ENCODE measurements at regions not wholly inside any gene's neighbourhood (a gene's known extent, or its start where the extent isn't known, plus 50 kb on each side); places are given as distances from the start of the nearest gene placed in this dataset.

- no peak overlapping the region for H3K4me2 ChIP-seq (ENCODE audit: control insufficient read depth, insufficient read depth)
- no peaks in the 10 kb centered on the region for H3K79me2 ChIP-seq (ENCODE audit: control insufficient read depth, insufficient read depth, low read length)
Observed at GRCh38 chr1:29436181-29436785, 200.0 kb downstream of the PTPRU start.

GRCh38 chr1:29433830-29434229 is 197.5 kb downstream of the PTPRU start:
- no peaks in the 10 kb centered on the region; the same call in 2 of the 3 replicates for H3K9me3 ChIP-seq (replicated peaks; ENCODE audit: control insufficient read depth, insufficient read depth, low read length)
- ChIA-PET RAD21 (ENCODE audit: unreplicated experiment) (no interaction called here), CTCF (no interaction called here), SMC1A (ENCODE audit: uncharacterized antibody, unreplicated experiment) (no interaction called here), POLR2A (no interaction called here)
- no peak overlapping the region for H3K9ac ChIP-seq (ENCODE audit: control insufficient read depth, insufficient read depth, low read length)
- DNase-seq (ENCODE audit: low read depth, low spot score) (no peak), ATAC-seq (no peak), FAIRE-seq (no peak)
- BruUV-seq (replicated peaks): no TSS peak
- no peaks in the 10 kb centered on the region for H3K79me2 ChIP-seq (ENCODE audit: control insufficient read depth, insufficient read depth, low read length)
- intact Hi-C loops (cut with micrococcal nuclease; ENCODE audit: unreplicated experiment): no loop called here
- no peak overlapping the region for H3K4me2 ChIP-seq (ENCODE audit: control insufficient read depth, insufficient read depth)
- in situ Hi-C loops (cut with MboI): no loop called here
- H3K4me1 ChIP-seq (ENCODE audit: control insufficient read depth, insufficient read depth, low read length): no peaks in the 10 kb centered on the region
- no peaks in the 10 kb centered on the region for H3K36me3 ChIP-seq (ENCODE audit: control insufficient read depth in 2 of 2, insufficient read depth in 2 of 2, low read length in 1 of 2)
- H3K27ac ChIP-seq (ENCODE audit: control insufficient read depth, insufficient read depth): no peak overlapping the region
- no peak overlapping the region for H3K4me3 ChIP-seq
- no peaks in the 10 kb centered on the region for H4K20me1 ChIP-seq (ENCODE audit: control insufficient read depth, insufficient read depth)
- no peaks in the 10 kb centered on the region for H3K27me3 ChIP-seq (replicated peaks in 1 of 2; ENCODE audit: control insufficient read depth in 2 of 2, insufficient read depth in 2 of 2, low read length in 1 of 2)
- 13% methylated on average over 3 of the region's 3 CpGs for WGBS (ENCODE audit: insufficient coverage, insufficient replicate concordance, low lambda C conversion rate, missing lambda C conversion rate)
- no peak overlapping the region for H2AFZ ChIP-seq (ENCODE audit: control insufficient read depth, low read depth, low read length)
- no peak for TF ChIP-seq SMC3 (IDR thresholded peaks at IDR 0.05; ENCODE audit: borderline replicate concordance, low read length)
- no peak for TF ChIP-seq NFXL1 (IDR thresholded peaks at IDR 0.05; ENCODE audit: borderline replicate concordance)
- no peak for TF ChIP-seq ZNF24 (IDR thresholded peaks at IDR 0.05)
- no peak for TF ChIP-seq POLR2AphosphoS2 (IDR thresholded peaks at IDR 0.05; ENCODE audit: low read depth, low read length)
- no peak for TF ChIP-seq SIN3A (IDR thresholded peaks at IDR 0.05; ENCODE audit: low read depth, low read length)
- TF ChIP-seq ZNF622 (IDR thresholded peaks at IDR 0.05): no peak
- TF ChIP-seq RCOR1 (conservative IDR thresholded peaks at IDR 0.05; ENCODE audit: low read depth, low read length): no peak
- no peak for TF ChIP-seq REST (IDR thresholded peaks at IDR 0.05; ENCODE audit: low read depth, low read length)
- TF ChIP-seq RELB (IDR thresholded peaks at IDR 0.05; ENCODE audit: low read depth): no peak
- no peak for TF ChIP-seq ZSCAN29 (IDR thresholded peaks at IDR 0.05)

More at GRCh38 chr1:29436181-29436785, 200.0 kb downstream of the PTPRU start:
- ChIA-PET CTCF (no interaction called here), RAD21 (ENCODE audit: unreplicated experiment) (no interaction called here), SMC1A (ENCODE audit: uncharacterized antibody, unreplicated experiment) (no interaction called here), POLR2A (no interaction called here)
- H3K9me3 ChIP-seq (replicated peaks; ENCODE audit: control insufficient read depth, insufficient read depth, low read length): no peaks in the 10 kb centered on the region
- H3K36me3 ChIP-seq (ENCODE audit: control insufficient read depth in 2 of 2, insufficient read depth in 2 of 2, low read length in 1 of 2): no peaks in the 10 kb centered on the region
- in situ Hi-C loops (cut with MboI): no loop called here
- no peak overlapping the region for H3K4me3 ChIP-seq
- no peak for ATAC-seq
- no peak overlapping the region for H3K9ac ChIP-seq (ENCODE audit: control insufficient read depth, insufficient read depth, low read length)
- no peaks in the 10 kb centered on the region for H3K4me1 ChIP-seq (ENCODE audit: control insufficient read depth, insufficient read depth, low read length)
- no peak for DNase-seq (ENCODE audit: low read depth, low spot score)
- no TSS peak for BruUV-seq (replicated peaks)
- intact Hi-C loops (cut with micrococcal nuclease; ENCODE audit: unreplicated experiment): no loop called here
- peaks cover 0 to 2% of the 10 kb centered on the region in 2 experiments; a peak in 2 of 4 replicates for H3K27me3 ChIP-seq (replicated peaks in 1 of 2; ENCODE audit: control insufficient read depth in 2 of 2, insufficient read depth in 2 of 2, low read length in 1 of 2)
- FAIRE-seq: no peak
- H4K20me1 ChIP-seq (ENCODE audit: control insufficient read depth, insufficient read depth): no peaks in the 10 kb centered on the region
- no peak for TF ChIP-seq ZNF207 (IDR thresholded peaks at IDR 0.05; ENCODE audit: borderline replicate concordance)
- TF ChIP-seq CREB1 (IDR thresholded peaks at IDR 0.05; ENCODE audit: low read depth): no peak
- TF ChIP-seq POLR2AphosphoS2 (IDR thresholded peaks at IDR 0.05; ENCODE audit: low read depth, low read length): no peak
- no peak overlapping the region for H2AFZ ChIP-seq (ENCODE audit: control insufficient read depth, low read depth, low read length)
- H3K27ac ChIP-seq (ENCODE audit: control insufficient read depth, insufficient read depth): no peak overlapping the region
- 4% methylated on average over 4 of the region's 4 CpGs for WGBS (ENCODE audit: insufficient coverage, insufficient replicate concordance, low lambda C conversion rate, missing lambda C conversion rate)
